GM06990 (cell line): ENCODE measurements at regions not wholly inside any gene's neighbourhood (a gene's known extent, or its start where the extent isn't known, plus 50 kb on each side); places are given as distances from the start of the nearest gene placed in this dataset.

Experiments
- DNase-seq: peaks from one replicate; pipeline ENCODE4 v3.0.0-alpha.2; 2011; ENCODE audit not compliant: insufficient read length; ENCODE audit errors: extremely low read depth
- H3K27me3 ChIP-seq: replicated peaks from 2 replicates; pipeline ENCODE4 v1.6.0; 2011; ENCODE audit warnings: low read length; ENCODE audit not compliant: control insufficient read depth, insufficient read depth
- H3K36me3 ChIP-seq: 2 replicates; pipeline ENCODE4 v1.5.1; 2011; ENCODE audit warnings: low read length; ENCODE audit not compliant: control insufficient read depth, insufficient read depth
- H3K4me3 ChIP-seq: replicated peaks from 2 replicates; pipeline ENCODE4 v1.5.1; 2011; ENCODE audit warnings: low read depth, mild to moderate bottlenecking, control low read depth, low read length
- CTCF ChIP-seq: IDR thresholded peaks from 2 replicates; pipeline ENCODE4 v1.5.1; 2011; ENCODE audit warnings: low read length, control low read depth, mild to moderate bottlenecking, inconsistent platforms; ENCODE audit not compliant: insufficient read depth, poor library complexity, severe bottlenecking

GRCh38 chr16:76650582-76650981, 373.4 kb downstream of the CNTNAP4 start:
- no peak overlapping the region for H3K4me3 ChIP-seq
- no peaks in the 10 kb centered on the region for H3K27me3 ChIP-seq
- H3K36me3 ChIP-seq = no peaks in the 10 kb centered on the region
- DNase-seq = no peak
- TF ChIP-seq CTCF = no peak

GRCh38 chr16:76653390-76654026, 376.3 kb downstream of the CNTNAP4 start:
- Histone ChIP-seq H3K27me3 (no peaks in the 10 kb centered on the region), H3K36me3 (no peaks in the 10 kb centered on the region), H3K4me3 (no peak overlapping the region)
- no peak for DNase-seq
- peak; percentile 69 for TF ChIP-seq CTCF

GRCh38 chr16:76654088-76654820, 377.1 kb downstream of the CNTNAP4 start:
- Histone ChIP-seq H3K27me3 (no peaks in the 10 kb centered on the region), H3K4me3 (no peak overlapping the region), H3K36me3 (no peaks in the 10 kb centered on the region)
- DNase-seq = no peak
- TF ChIP-seq CTCF = no peak

- DNase-seq = no peak
- Histone ChIP-seq H3K27me3 (no peaks in the 10 kb centered on the region), H3K4me3 (no peak overlapping the region), H3K36me3 (no peaks in the 10 kb centered on the region)
- TF ChIP-seq CTCF = no peak
These were observed 379.8 kb downstream of the CNTNAP4 start for GRCh38 chr16:76656994-76657393.

- no peak overlapping the region for H3K4me3 ChIP-seq
- H3K27me3 ChIP-seq = no peaks in the 10 kb centered on the region
- TF ChIP-seq CTCF = no peak
- H3K36me3 ChIP-seq = no peaks in the 10 kb centered on the region
- no peak for DNase-seq
These were observed 384.6 kb downstream of the CNTNAP4 start for GRCh38 chr16:76661691-76662235.
